DND-41 (cell line): ENCODE measurements at regions not wholly inside any gene's neighbourhood (a gene's known extent, or its start where the extent isn't known, plus 50 kb on each side); places are given as distances from the start of the nearest gene placed in this dataset.
"Not testable (repeated sequence)": the region's sequence is repeated elsewhere in the genome, so short reads cannot be mapped to it uniquely, and the experiment has no call there.

Experiments
- CTCF ChIP-seq: IDR thresholded peaks from 2 replicates; pipeline ENCODE4 v1.5.1; 2012; ENCODE audit warnings: borderline replicate concordance, low read length, moderate library complexity, mild to moderate bottlenecking; ENCODE audit not compliant: poor library complexity, severe bottlenecking; ENCODE audit errors: extremely low read depth
- EZH2 ChIP-seq: IDR thresholded peaks from 3 replicates; pipeline ENCODE4 v1.6.1; 2012; ENCODE audit warnings: borderline replicate concordance, low read depth, mild to moderate bottlenecking, moderate library complexity, low read length, inconsistent platforms; ENCODE audit not compliant: severe bottlenecking

- not testable (repeated sequence) for TF ChIP-seq CTCF, EZH2
These were observed 73.1 kb downstream of the EDN1 start for GRCh38 chr6:12363277-12363650.
